ENCODE measurements at regions not wholly inside any gene's neighbourhood (a gene's known extent, or its start where the extent isn't known, plus 50 kb on each side); places are given as distances from the start of the nearest gene placed in this dataset.

GRCh38 chr1:192914092-192914491 lies 105.3 kb downstream of the RGS2 start:
- H3K4me3 ChIP-seq (ENCODE audit: low read depth, low read length): no peak overlapping the region
- DNase-seq (ENCODE audit: low read depth): no peak
- TF ChIP-seq, protein P1, sequence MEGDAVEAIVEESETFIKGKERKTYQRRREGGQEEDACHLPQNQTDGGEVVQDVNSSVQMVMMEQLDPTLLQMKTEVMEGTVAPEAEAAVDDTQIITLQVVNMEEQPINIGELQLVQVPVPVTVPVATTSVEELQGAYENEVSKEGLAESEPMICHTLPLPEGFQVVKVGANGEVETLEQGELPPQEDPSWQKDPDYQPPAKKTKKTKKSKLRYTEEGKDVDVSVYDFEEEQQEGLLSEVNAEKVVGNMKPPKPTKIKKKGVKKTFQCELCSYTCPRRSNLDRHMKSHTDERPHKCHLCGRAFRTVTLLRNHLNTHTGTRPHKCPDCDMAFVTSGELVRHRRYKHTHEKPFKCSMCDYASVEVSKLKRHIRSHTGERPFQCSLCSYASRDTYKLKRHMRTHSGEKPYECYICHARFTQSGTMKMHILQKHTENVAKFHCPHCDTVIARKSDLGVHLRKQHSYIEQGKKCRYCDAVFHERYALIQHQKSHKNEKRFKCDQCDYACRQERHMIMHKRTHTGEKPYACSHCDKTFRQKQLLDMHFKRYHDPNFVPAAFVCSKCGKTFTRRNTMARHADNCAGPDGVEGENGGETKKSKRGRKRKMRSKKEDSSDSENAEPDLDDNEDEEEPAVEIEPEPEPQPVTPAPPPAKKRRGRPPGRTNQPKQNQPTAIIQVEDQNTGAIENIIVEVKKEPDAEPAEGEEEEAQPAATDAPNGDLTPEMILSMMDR (IDR thresholded peaks at IDR 0.05; ENCODE audit: insufficient read depth, low read length): no peak

- TF ChIP-seq, protein P1 (IDR thresholded peaks at IDR 0.05; ENCODE audit: insufficient read depth, low read length): no peak
- no peak for DNase-seq (ENCODE audit: low read depth)
- no peak overlapping the region for H3K4me3 ChIP-seq (ENCODE audit: low read depth, low read length)
Observed at GRCh38 chr1:192914696-192915095, 105.9 kb downstream of the RGS2 start.

- TF ChIP-seq, protein P1 (IDR thresholded peaks at IDR 0.05; ENCODE audit: insufficient read depth, low read length): no peak
- DNase-seq (ENCODE audit: low read depth): no peak
- no peak overlapping the region for H3K4me3 ChIP-seq (ENCODE audit: low read depth, low read length)
Observed at GRCh38 chr1:192916021-192916420, 107.2 kb downstream of the RGS2 start.

- H3K4me3 ChIP-seq (ENCODE audit: low read depth, low read length): no peak overlapping the region
- TF ChIP-seq, protein P1 (IDR thresholded peaks at IDR 0.05; ENCODE audit: insufficient read depth, low read length): no peak
- DNase-seq (ENCODE audit: low read depth): no peak
Observed at GRCh38 chr1:192918259-192918658, 109.4 kb downstream of the RGS2 start.

GRCh38 chr1:192920412-192920811 lies 111.6 kb downstream of the RGS2 start:
- DNase-seq (ENCODE audit: low read depth): no peak
- TF ChIP-seq, protein P1 (IDR thresholded peaks at IDR 0.05; ENCODE audit: insufficient read depth, low read length): no peak
- no peak overlapping the region for H3K4me3 ChIP-seq (ENCODE audit: low read depth, low read length)

GRCh38 chr1:192925609-192926008 lies 116.8 kb downstream of the RGS2 start:
- no peak overlapping the region for H3K4me3 ChIP-seq (ENCODE audit: low read depth, low read length)
- TF ChIP-seq, protein P1 (IDR thresholded peaks at IDR 0.05; ENCODE audit: insufficient read depth, low read length): no peak
- no peak for DNase-seq (ENCODE audit: low read depth)

GRCh38 chr1:192926736-192927135 lies 117.9 kb downstream of the RGS2 start:
- no peak for DNase-seq (ENCODE audit: low read depth)
- TF ChIP-seq, protein P1 (IDR thresholded peaks at IDR 0.05; ENCODE audit: insufficient read depth, low read length): no peak
- no peak overlapping the region for H3K4me3 ChIP-seq (ENCODE audit: low read depth, low read length)
